ENCODE measurements at regions not wholly inside any gene's neighbourhood (a gene's known extent, or its start where the extent isn't known, plus 50 kb on each side); places are given as distances from the start of the nearest gene placed in this dataset.

- DNase-seq = no peak
Observed at GRCh38 chr4:180465364-180465763, 1777.8 kb upstream of the TENM3 start.

- no peak for DNase-seq
Observed at GRCh38 chr4:180483036-180483435, 1760.2 kb upstream of the TENM3 start.

- no peak for DNase-seq
Observed at GRCh38 chr4:180485407-180485806, 1757.8 kb upstream of the TENM3 start.

GRCh38 chr4:180486342-180486741 is 1756.9 kb upstream of the TENM3 start:
- DNase-seq = no peak

GRCh38 chr4:180489787-180490186 is 1753.4 kb upstream of the TENM3 start:
- no peak for DNase-seq

- DNase-seq = no peak
Observed at GRCh38 chr4:180491210-180491609, 1752.0 kb upstream of the TENM3 start.

- DNase-seq = no peak
Observed at GRCh38 chr4:180493299-180493698, 1749.9 kb upstream of the TENM3 start.

GRCh38 chr4:180500154-180500553 is 1743.0 kb upstream of the TENM3 start:
- no peak for DNase-seq

GRCh38 chr4:180512801-180513475 is 1730.3 kb upstream of the TENM3 start:
- no peak for DNase-seq

GRCh38 chr4:180518906-180519305 is 1724.3 kb upstream of the TENM3 start:
- no peak for DNase-seq

GRCh38 chr4:180521181-180521580 is 1722.0 kb upstream of the TENM3 start:
- DNase-seq = no peak

- DNase-seq = no peak
Observed at GRCh38 chr4:180525523-180526077, 1717.6 kb upstream of the TENM3 start.

- no peak for DNase-seq
Observed at GRCh38 chr4:180528003-180528402, 1715.2 kb upstream of the TENM3 start.

- no peak for DNase-seq
Observed at GRCh38 chr4:180530787-180531186, 1712.4 kb upstream of the TENM3 start.

GRCh38 chr4:180532691-180533090 is 1710.5 kb upstream of the TENM3 start:
- no peak for DNase-seq

GRCh38 chr4:180538384-180539057 is 1704.7 kb upstream of the TENM3 start:
- no peak for DNase-seq

- no peak for DNase-seq
Observed at GRCh38 chr4:180539284-180539683, 1703.9 kb upstream of the TENM3 start.

GRCh38 chr4:180541678-180542077 is 1701.5 kb upstream of the TENM3 start:
- no peak for DNase-seq

GRCh38 chr4:180542445-180543100 is 1700.6 kb upstream of the TENM3 start:
- no peak for DNase-seq

- no peak for DNase-seq
Observed at GRCh38 chr4:180550106-180550505, 1693.1 kb upstream of the TENM3 start.

GRCh38 chr4:180557348-180557747 is 1685.9 kb upstream of the TENM3 start:
- no peak for DNase-seq

GRCh38 chr4:180557950-180558349 is 1685.3 kb upstream of the TENM3 start:
- no peak for DNase-seq

GRCh38 chr4:180558427-180558826 is 1684.8 kb upstream of the TENM3 start:
- no peak for DNase-seq

GRCh38 chr4:180560896-180561295 is 1682.3 kb upstream of the TENM3 start:
- DNase-seq = no peak
